Dendritic cell treated with granulocyte-macrophage colony-stimulating factor and Interleukin-4, amounts not matched to agents 40 ng/mL and 50 ng/mL, for 4 days (primary cell): ENCODE measurements at regions not wholly inside any gene's neighbourhood (a gene's known extent, or its start where the extent isn't known, plus 50 kb on each side); places are given as distances from the start of the nearest gene placed in this dataset.

Source experiments
- H3K27ac Mint-ChIP-seq: one replicate; pipeline ENCODE4 v1.8.0; 2022; ENCODE audit warnings: mild to moderate bottlenecking, mixed read lengths
- H3K27me3 Mint-ChIP-seq: one replicate; pipeline ENCODE4 v1.8.0; 2022; ENCODE audit warnings: mild to moderate bottlenecking, mixed read lengths
- H3K36me3 Mint-ChIP-seq: one replicate; pipeline ENCODE4 v1.8.0; 2022; ENCODE audit warnings: low read depth, mixed read lengths
- H3K4me1 Mint-ChIP-seq: one replicate; pipeline ENCODE4 v1.8.0; 2022; ENCODE audit warnings: low read depth, mixed read lengths
- H3K4me3 Mint-ChIP-seq: one replicate; pipeline ENCODE4 v1.8.0; 2022; ENCODE audit warnings: mild to moderate bottlenecking, moderate library complexity, mixed read lengths
- H3K9me3 Mint-ChIP-seq: one replicate; pipeline ENCODE4 v1.8.0; 2022; ENCODE audit warnings: mixed read lengths
- intact Hi-C: fragments of 100-400 bp; cut with micrococcal nuclease; formaldehyde crosslinking; loops from one replicate; pipeline ENCODE4 v1.15.0; 2022

GRCh38 chr6:87925373-87926060 is 122.1 kb upstream of the SPACA1 start:
- H3K9me3 Mint-ChIP-seq, result no peaks in the 10 kb centered on the region
- no peak overlapping the region for H3K4me3 Mint-ChIP-seq
- no peaks in the 10 kb centered on the region for H3K27me3 Mint-ChIP-seq
- no peaks in the 10 kb centered on the region for H3K36me3 Mint-ChIP-seq
- intact Hi-C loops, result loop anchor here (10.0 kb wide), 1 partner anchor 231 kb away; no protein-coding TSS in a partner anchor
- no peak overlapping the region for H3K27ac Mint-ChIP-seq
- peaks cover 10% of the 10 kb centered on the region for H3K4me1 Mint-ChIP-seq

GRCh38 chr6:87923389-87924050 is 124.1 kb upstream of the SPACA1 start:
- Mint-ChIP-seq H3K27ac (no peak overlapping the region), H3K9me3 (no peaks in the 10 kb centered on the region), H3K36me3 (no peaks in the 10 kb centered on the region), H3K4me3 (no peak overlapping the region), H3K4me1 (peaks cover 10% of the 10 kb centered on the region), H3K27me3 (no peaks in the 10 kb centered on the region)
- intact Hi-C loops, result loop anchor here (10.0 kb wide), 1 partner anchor 229 kb away; no protein-coding TSS in a partner anchor

GRCh38 chr6:87922947-87923330 is 124.7 kb upstream of the SPACA1 start:
- intact Hi-C loops, result loop anchor here (10.0 kb wide), 1 partner anchor 228 kb away; no protein-coding TSS in a partner anchor
- H3K27me3 Mint-ChIP-seq, result no peaks in the 10 kb centered on the region
- no peak overlapping the region for H3K4me3 Mint-ChIP-seq
- H3K27ac Mint-ChIP-seq, result no peak overlapping the region
- H3K4me1 Mint-ChIP-seq, result peaks cover 10% of the 10 kb centered on the region
- no peaks in the 10 kb centered on the region for H3K36me3 Mint-ChIP-seq
- no peaks in the 10 kb centered on the region for H3K9me3 Mint-ChIP-seq

- Mint-ChIP-seq H3K27ac (no peak overlapping the region), H3K9me3 (no peaks in the 10 kb centered on the region), H3K4me1 (peaks cover 10% of the 10 kb centered on the region), H3K4me3 (no peak overlapping the region), H3K27me3 (no peaks in the 10 kb centered on the region), H3K36me3 (no peaks in the 10 kb centered on the region)
- intact Hi-C loops, result loop anchor here (10.0 kb wide), 1 partner anchor 228 kb away; no protein-coding TSS in a partner anchor
Measured at GRCh38 chr6:87922196-87922946, 125.3 kb upstream of the SPACA1 start.

GRCh38 chr6:87921034-87921433 is 126.6 kb upstream of the SPACA1 start:
- Mint-ChIP-seq H3K4me1 (peaks cover 10% of the 10 kb centered on the region), H3K4me3 (no peak overlapping the region), H3K27me3 (peaks cover 2% of the 10 kb centered on the region), H3K36me3 (no peaks in the 10 kb centered on the region), H3K27ac (no peak overlapping the region), H3K9me3 (peaks cover 5% of the 10 kb centered on the region)
- intact Hi-C loops, result loop anchor here (10.0 kb wide), 1 partner anchor 226 kb away; no protein-coding TSS in a partner anchor

GRCh38 chr6:87920245-87920644 is 127.4 kb upstream of the SPACA1 start:
- Mint-ChIP-seq H3K27ac (no peak overlapping the region), H3K4me3 (no peak overlapping the region), H3K36me3 (no peaks in the 10 kb centered on the region), H3K9me3 (peaks cover 8% of the 10 kb centered on the region), H3K27me3 (peaks cover 2% of the 10 kb centered on the region), H3K4me1 (peaks cover 10% of the 10 kb centered on the region)
- intact Hi-C loops, result loop anchor here (10.0 kb wide), 1 partner anchor 225 kb away; no protein-coding TSS in a partner anchor

- Mint-ChIP-seq H3K27me3 (peaks cover 2% of the 10 kb centered on the region), H3K9me3 (peaks cover 8% of the 10 kb centered on the region), H3K27ac (no peak overlapping the region), H3K4me1 (peaks cover 10% of the 10 kb centered on the region), H3K4me3 (no peak overlapping the region), H3K36me3 (no peaks in the 10 kb centered on the region)
- intact Hi-C loops, result no loop called here
Measured at GRCh38 chr6:87919416-87919815, 128.2 kb upstream of the SPACA1 start.

GRCh38 chr6:87919001-87919400 is 128.6 kb upstream of the SPACA1 start:
- intact Hi-C loops, result no loop called here
- no peak overlapping the region for H3K4me3 Mint-ChIP-seq
- no peak overlapping the region for H3K27ac Mint-ChIP-seq
- peaks cover 2% of the 10 kb centered on the region for H3K27me3 Mint-ChIP-seq
- H3K36me3 Mint-ChIP-seq, result no peaks in the 10 kb centered on the region
- peaks cover 10% of the 10 kb centered on the region for H3K4me1 Mint-ChIP-seq
- H3K9me3 Mint-ChIP-seq, result peaks cover 8% of the 10 kb centered on the region

GRCh38 chr6:87918461-87918941 is 129.1 kb upstream of the SPACA1 start:
- H3K4me3 Mint-ChIP-seq, result no peak overlapping the region

GRCh38 chr6:87917886-87918285 is 129.8 kb upstream of the SPACA1 start:
- H3K4me3 Mint-ChIP-seq, result no peak overlapping the region
- peaks cover 6% of the 10 kb centered on the region for H3K4me1 Mint-ChIP-seq
- intact Hi-C loops, result no loop called here
- H3K27ac Mint-ChIP-seq, result no peak overlapping the region
- no peaks in the 10 kb centered on the region for H3K36me3 Mint-ChIP-seq
- H3K27me3 Mint-ChIP-seq, result peaks cover 2% of the 10 kb centered on the region
- H3K9me3 Mint-ChIP-seq, result peaks cover 8% of the 10 kb centered on the region

More at GRCh38 chr6:87918461-87918941, 129.1 kb upstream of the SPACA1 start:
- no peak overlapping the region for H3K27ac Mint-ChIP-seq
- no peaks in the 10 kb centered on the region for H3K36me3 Mint-ChIP-seq
- peaks cover 2% of the 10 kb centered on the region for H3K27me3 Mint-ChIP-seq
- intact Hi-C loops, result no loop called here
- H3K9me3 Mint-ChIP-seq, result peaks cover 8% of the 10 kb centered on the region
- peaks cover 10% of the 10 kb centered on the region for H3K4me1 Mint-ChIP-seq

GRCh38 chr6:87916446-87916845 is 131.2 kb upstream of the SPACA1 start:
- intact Hi-C loops, result no loop called here
- Mint-ChIP-seq H3K27me3 (peaks cover 2% of the 10 kb centered on the region), H3K27ac (no peak overlapping the region), H3K4me1 (no peaks in the 10 kb centered on the region), H3K36me3 (no peaks in the 10 kb centered on the region), H3K9me3 (peaks cover 8% of the 10 kb centered on the region), H3K4me3 (no peak overlapping the region)

GRCh38 chr6:87914637-87915395 is 132.8 kb upstream of the SPACA1 start:
- H3K4me1 Mint-ChIP-seq, result no peaks in the 10 kb centered on the region
- peaks cover 5% of the 10 kb centered on the region for H3K27me3 Mint-ChIP-seq
- no peak overlapping the region for H3K27ac Mint-ChIP-seq
- intact Hi-C loops, result no loop called here
- H3K4me3 Mint-ChIP-seq, result no peak overlapping the region
- H3K9me3 Mint-ChIP-seq, result peaks cover 8% of the 10 kb centered on the region
- H3K36me3 Mint-ChIP-seq, result no peaks in the 10 kb centered on the region

GRCh38 chr6:87913974-87914373 is 133.7 kb upstream of the SPACA1 start:
- H3K4me3 Mint-ChIP-seq, result no peak overlapping the region
- intact Hi-C loops, result no loop called here
- H3K4me1 Mint-ChIP-seq, result no peaks in the 10 kb centered on the region
- H3K9me3 Mint-ChIP-seq, result peaks cover 8% of the 10 kb centered on the region
- H3K27me3 Mint-ChIP-seq, result peaks cover 8% of the 10 kb centered on the region
- H3K36me3 Mint-ChIP-seq, result no peaks in the 10 kb centered on the region
- no peak overlapping the region for H3K27ac Mint-ChIP-seq
